GM21717 (cell line): ENCODE measurements at regions not wholly inside any gene's neighbourhood (a gene's known extent, or its start where the extent isn't known, plus 50 kb on each side); places are given as distances from the start of the nearest gene placed in this dataset.
"Not testable (repeated sequence)": the region's sequence is repeated elsewhere in the genome, so short reads cannot be mapped to it uniquely, and the experiment has no call there.

Experiments used
- ATAC-seq: cut with Tn5 transposase; IDR thresholded peaks from one replicate; pipeline ENCODE4 v1.9.1; 2021; ENCODE audit warnings: mild to moderate bottlenecking, moderate library complexity; ENCODE audit not compliant: unreplicated experiment

DNA sequence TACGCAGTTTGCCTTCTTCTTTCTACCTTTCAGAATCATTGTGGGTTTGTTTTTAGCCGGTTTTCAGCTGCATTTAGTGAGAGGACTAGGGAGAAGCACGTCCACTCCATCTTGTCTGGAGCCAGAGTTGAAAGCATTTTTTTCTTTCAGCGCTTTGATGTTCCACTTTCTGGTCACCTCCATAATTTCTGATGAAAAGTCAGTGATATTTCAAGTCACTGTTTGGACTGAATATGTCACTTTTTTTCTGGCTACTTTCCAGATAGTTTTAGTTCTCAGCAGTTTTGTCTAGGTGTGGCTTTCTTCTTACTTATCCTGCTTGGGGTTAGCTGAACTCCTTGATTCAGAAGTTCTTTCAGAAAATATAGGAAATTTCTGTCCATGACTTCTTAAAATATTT, 123.9 kb upstream of the IER5L start:
- no peak for ATAC-seq

DNA sequence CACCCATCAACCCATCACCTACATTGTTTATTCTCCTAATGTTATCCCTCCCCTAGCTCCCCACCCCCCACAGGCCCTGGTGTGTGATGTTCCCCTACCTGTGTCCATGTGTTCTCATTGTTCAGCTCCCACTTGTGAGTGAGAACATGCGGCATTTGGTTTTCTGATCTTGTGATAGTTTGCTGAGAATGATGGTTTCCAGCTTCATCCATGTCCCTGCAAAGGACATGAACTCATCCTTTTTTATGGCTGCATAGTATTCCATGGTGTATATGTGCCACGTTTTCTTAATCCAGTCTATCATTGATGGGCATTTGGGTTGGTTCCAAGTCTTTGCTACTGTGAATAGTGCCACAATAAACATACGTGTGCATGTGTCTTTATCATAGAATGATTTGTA, 118.1 kb upstream of the IER5L start:
- ATAC-seq = not testable (repeated sequence)

DNA sequence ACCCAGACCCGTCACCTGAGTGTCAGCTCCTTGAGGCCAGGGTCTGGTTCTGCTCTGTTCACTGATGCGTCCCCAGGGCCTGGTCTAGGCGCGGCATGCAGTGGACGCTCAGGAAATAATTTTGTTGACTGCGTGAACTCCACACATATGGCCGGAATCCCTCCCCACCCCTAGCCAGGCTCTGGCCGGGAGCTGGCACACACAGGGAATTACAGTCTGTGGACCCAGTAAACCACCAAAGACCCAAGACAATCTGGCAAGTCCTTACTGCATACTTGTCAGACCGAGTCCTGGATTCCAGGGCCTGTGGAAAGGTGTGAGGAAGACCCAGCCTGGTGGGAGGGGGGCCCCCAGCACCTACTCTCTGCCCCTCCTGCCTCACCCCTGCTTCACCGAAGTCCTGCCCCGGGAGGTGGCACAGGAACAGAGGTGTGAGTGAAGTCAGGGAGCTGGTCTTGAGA, 113.0 kb upstream of the IER5L start:
- ATAC-seq = no peak

DNA sequence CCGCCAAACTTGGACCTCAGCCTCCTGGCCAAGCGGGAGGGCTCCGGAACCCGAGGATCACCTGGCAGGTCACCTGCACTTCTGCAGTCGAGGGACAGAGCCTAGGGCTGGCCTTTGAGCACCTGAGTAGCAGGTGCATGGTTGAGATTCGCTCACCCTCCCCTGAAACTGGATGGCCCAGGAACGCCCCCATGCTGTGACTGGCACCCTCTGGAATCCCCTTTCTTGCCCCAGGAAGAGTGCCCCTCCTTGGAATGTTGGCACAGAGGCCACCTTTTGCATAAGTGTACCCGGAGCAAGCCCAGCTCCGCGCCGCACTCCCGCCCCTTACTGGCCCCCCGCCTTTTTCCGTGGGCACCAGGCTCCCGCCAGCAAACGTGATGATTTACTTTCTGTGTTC, 112.5 kb upstream of the IER5L start:
- no peak for ATAC-seq

DNA sequence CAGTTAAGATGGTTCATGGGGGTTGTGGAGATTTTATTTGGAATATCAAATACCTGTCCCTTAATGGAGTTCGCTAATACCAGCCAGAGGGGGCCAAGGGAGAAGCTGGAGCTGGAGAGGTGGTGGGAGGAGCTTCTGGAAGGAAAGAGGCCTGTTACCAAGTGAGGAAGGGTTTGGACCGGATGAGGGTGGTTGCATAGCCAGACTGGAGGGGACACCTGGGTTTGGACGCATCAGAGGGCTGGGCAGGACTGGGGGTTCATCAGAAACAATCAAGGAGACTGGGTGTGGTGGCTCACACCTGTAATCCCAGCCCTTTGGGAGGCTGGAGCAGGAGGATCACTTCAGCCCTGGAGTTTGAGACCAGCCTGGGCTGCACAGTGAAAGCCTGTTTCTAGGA, 111.8 kb upstream of the IER5L start:
- no peak for ATAC-seq

DNA sequence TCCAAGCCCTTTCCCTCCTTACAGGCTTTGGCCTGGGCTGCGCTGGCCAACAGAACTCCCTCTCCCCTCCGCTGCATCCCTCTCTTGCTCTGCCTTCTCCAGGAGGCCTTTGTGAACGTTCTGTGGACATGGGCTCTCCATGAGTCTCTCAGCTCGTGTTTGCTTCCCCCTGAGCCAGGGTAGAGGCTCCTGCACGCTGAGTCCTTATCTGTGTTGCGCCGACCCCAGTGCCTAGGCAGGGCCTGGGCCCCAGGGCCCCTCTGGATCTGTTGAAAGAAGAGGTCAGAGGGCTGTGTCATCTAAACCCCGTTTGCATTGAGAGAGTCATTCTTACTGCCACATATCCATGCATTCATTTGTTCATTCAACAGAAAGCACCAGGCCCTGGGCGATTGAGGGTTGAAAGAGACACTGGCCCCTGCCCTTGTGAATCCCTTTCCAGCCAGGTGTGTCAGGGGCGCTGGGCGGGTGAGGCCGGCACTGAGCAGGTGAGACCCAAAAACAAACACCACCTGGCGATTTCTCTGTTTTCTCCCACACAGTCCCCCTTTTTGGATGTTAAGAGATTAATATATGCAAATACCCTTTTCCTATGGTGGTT, 111.2 kb upstream of the IER5L start:
- ATAC-seq = no peak

DNA sequence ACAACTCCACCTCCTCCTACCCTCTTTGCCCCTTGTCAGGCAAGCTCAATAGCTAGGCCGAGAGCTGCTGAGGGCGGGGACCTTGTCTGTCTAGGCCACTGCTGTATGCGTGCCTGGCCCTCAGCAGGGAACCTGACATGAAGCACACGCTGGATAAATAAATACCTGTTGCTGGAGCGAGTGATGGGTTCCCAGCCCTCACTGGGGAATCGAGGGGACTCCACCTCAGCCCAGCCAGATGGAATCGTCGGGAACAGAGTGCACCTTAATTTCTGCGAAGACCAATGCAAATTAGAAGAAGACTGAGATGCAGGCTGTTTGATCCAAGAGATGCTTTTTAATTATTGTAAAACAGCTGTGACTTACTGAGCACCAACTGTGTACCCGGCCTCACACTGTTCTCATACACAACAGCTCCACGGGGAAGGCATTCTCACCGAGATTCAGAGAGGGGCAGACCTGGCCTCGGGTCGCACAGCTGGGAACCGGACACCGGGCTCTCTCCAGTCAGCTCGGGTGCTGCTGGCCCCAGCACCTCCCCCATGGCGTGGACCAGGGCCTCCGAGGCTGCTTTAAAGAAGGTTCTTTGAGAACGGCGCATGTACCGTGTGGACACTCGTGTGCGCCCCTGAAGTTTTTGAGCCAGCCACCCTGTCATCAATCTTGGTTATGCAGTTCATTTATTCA, 109.7 kb upstream of the IER5L start:
- ATAC-seq = no peak

DNA sequence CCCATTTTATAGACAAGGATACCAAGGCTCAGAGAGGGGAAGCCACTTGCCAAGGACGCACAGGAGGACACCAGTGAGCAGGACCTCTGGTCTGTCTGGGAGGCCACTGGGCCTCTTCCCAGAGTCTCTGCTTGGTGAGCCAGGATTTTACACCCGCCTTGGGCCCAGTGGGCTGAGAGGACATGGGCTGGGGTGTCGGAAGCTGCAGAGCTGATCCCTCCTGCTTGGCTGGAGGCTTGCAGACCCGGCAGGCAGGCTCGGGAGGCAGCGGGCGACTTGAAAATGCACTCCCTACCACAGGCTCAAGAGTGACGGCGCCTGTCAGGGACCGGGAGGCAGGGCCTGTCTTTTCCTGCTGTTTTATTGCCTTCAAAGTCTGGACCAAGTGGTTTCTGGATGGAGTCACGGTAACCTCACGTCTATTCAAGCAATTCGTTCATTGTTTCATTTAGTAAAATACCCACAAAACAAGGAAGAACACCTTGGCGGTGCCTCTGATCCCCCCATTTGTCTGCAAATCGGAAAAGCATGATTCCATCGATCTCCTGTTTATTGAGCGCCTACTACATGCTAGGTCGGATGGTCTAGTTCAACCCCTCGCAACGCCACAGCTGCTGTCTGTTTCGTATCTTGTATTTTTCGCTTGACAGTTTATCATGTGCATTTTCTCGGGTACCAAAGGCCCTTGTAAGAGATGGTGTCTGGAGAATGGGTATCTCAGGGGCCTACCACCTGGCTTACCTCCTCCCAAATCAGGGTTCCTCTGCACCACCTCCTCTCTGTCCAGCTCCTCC, 108.1 kb upstream of the IER5L start:
- no peak for ATAC-seq

DNA sequence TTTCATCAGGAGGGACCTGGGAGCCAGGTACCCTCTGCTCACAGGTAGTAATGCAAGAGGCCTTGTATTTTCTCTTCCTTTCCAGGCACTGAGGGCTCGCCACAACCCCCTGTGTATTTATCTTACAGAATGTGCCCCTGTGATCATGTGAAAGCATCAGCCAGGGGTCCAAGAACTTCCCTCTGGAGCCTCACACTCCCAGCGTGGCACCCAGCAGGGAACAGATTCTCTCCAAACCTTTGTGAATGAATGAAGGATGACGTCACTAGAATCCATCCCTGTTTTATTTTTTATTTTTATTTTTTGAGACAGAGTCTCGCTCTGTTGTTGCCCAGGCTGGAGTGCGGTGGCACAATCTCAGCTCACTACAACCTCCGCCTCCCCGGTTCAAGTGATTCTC, 107.3 kb upstream of the IER5L start:
- no peak for ATAC-seq

DNA sequence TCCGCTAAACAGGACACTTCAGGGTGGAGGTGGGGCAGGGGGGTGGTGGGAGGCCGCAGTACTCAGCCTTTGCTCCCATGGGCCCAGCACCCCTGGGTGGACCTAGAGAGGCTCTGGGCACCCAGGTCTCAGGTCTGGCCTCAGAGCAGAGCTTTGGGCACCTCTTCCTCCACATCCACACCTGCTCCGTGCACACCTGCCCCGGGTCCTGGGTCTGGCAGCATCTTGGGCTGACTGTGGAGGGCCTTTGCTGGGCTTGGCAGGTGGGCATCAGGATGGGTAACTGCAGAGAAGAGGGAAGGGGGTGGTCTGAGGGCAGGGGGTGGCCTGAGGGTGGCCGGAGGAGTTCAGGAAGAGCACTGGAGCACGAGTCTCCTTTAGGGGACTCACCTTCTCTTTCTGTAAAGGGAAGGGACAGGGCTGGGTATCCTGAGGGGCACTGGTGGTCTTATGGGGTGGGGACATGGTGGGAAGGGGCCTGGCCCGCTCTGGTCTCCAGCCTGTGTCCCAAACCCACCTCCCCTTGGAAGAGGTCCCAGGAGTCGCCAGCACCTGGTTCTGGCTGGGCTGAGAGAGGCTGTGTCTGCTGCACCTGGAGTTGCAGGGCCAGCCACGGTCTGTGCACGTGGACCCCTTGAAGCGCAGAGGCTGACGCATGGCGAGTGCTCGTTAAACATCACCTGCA, 106.7 kb upstream of the IER5L start:
- no peak for ATAC-seq

DNA sequence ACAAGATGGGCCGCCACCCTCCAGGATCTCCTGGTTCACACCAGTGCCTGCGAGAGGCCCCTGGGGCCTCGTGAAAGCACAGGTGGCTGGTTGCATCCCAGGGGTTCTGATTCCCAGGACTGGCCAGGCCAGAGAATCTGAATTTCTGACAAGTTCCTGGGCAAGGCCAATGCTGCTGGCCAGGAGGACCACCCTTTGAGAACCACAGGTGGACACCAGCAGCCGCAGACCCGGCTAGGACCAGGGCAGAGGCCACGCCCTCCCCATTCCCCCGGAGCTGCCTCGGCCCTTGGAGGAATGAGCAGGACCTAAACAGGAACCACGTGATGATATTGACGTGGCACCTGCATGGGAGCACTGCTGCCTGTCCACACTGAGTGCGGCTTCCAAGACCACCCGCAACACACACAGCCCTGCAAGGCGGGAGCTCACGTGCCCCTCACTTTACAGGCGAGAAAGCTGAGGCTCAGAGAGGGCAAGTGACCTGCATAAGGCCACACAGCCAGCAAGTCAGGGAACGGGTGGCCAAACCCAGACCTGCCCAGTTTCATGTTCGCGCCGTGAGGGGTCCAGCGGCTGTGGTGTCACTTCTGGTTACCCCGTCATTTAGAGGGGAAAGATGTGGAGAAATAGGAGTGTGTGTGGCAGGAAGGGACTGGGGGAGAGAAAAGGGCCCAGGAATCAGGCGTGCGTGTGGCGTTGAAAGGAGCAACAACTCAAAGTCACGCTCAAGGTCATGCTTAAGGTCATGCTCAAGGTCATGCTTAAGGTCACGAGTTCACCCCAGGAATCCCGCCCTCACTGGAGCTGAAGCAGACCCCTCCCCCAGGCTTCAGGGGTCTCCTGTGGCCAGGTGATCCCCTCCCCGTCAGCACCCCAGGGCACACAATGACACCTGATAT, 105.9 kb upstream of the IER5L start:
- ATAC-seq = no peak

DNA sequence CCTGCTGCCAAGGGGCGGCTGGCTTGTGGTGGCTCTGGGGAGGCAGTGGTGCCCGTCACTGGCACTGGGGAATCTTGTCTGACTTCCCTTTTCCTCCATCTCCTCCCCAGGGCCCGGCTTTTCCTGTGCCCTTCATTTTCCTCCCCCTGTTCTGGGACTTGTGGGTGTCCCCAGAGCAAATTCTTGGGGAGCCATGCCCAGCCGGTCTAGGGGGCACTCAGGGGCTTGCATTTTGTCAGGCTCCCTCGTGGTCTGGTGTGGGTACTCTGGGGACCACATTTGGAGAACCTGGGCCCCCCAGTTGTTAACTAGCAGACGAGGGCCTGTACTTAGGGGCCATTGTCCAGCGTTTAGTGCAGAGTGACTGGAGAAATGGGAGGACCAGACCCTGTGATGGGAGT, 105.2 kb upstream of the IER5L start:
- no peak for ATAC-seq

DNA sequence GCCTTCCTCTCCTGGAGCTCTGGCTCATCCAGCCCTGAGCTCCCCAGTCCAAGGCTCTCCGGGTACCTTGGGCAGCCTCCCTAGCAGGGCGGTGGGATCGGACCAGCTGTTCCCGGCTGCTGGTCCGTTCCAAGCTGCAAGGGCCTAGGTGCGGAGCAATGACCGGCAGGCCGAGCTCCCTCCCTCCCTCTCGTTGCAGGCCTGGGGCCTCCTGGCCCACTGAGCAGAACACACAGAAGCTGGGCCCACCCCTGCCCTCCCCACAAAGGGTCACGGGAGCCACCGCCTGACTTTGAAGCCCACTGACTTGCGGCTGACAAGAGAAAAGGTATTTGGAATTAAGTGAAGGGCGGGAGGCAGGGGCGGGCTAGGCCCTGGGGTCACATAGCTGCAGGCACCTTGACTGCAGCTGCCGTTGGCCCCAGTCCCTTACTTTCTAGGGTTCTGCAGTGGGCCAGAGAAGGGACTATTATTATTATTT, 104.7 kb upstream of the IER5L start:
- no peak for ATAC-seq

DNA sequence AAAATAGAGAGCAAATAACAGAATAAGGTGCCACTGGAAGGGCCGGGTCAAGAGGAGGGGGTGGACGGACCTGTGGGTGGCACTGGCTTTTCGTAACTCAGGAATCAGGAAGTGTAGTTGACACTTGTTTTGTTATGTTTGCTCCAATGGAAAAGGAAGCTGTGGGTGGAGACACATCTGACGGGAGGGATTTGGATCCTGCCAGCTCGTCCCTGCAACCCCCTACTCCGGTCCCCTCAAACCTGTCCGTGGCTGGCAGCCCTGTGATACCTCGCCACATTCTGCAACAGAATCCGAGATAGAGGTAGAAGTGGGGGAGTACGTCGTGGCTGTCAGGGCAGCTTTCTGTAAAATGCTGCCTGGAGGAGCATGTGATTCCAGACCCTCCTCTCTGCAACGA, 104.2 kb upstream of the IER5L start:
- ATAC-seq = no peak

DNA sequence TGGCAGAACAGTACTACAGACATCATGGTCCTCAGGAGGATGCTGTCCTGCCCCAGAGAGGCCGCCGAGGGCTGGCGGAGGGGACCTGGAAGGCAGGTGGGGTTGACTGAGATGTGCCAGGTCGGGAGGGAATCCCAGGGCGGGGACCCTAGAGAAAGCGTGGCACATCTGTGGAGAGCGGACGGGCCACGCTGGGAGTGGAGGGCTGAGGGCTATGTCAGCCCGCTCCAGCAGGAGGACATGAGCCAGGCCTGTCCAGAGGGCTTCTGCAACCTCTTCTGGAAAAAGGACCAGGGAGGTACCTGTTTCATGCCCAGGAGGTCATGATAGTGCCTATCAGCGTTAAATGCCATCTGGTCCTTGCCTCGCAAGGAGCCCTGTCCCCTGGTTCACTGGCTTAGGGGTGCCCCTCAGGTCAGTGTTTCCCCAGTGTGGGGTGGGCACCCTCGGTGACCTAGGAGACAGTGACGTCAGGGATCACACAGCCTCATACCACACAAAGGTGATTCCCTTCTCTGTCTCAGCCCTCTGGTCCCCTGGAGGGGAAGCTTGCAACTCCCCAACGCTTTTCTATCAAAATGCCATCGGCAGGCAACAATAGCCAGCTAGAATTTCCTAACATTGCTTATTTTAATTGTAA, 103.6 kb upstream of the IER5L start:
- no peak for ATAC-seq

DNA sequence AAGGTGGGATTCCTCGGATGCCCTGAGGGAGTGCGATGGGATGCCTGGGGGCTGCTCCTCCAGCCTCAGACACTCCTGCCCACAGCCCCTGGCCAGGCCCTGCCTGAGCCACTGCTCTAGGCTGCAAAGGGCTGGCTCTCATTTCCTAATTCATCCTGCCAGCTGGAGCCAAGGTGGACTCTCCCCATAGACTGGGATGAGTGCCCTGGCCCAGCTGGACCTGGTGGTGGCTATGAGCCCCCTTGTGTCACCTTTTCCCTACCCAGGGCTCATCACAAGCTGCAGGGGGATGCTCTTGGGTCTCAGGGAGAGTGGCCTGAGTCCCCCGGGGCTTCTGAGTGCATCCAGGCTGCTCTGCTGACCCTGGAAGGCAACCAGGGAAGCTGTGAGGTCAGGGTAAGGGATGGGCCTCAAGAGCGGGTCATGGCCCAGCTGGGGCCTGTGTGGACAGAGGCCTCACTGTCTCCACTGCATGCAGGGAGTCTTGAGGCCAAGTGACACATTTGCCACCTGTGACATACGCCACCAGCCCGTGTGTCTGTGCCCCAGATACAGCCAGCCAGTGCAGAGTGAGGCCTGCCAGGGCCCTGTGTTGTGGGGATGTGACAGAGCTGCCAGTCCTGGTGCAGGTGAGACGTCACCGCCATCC, 102.7 kb upstream of the IER5L start:
- no peak for ATAC-seq

DNA sequence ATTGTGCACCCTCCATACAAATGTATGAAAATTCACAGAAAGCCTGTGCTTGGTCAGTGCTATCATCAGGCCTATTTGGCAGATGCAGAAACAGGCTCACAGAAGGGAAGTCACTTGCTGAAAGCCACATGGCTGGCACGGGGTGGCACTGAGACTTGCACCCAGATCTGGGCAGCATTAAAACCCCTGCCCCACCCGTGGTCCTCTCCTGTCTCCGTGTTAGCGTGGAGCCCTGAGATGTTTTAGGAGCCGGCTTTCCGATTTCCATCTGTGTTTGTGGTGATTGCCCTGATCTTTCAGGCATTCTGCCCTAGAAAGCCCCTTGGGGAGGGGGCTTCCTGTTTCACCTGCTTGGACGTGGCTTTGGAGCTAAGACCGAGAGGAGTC, 102.2 kb upstream of the IER5L start:
- no peak for ATAC-seq

DNA sequence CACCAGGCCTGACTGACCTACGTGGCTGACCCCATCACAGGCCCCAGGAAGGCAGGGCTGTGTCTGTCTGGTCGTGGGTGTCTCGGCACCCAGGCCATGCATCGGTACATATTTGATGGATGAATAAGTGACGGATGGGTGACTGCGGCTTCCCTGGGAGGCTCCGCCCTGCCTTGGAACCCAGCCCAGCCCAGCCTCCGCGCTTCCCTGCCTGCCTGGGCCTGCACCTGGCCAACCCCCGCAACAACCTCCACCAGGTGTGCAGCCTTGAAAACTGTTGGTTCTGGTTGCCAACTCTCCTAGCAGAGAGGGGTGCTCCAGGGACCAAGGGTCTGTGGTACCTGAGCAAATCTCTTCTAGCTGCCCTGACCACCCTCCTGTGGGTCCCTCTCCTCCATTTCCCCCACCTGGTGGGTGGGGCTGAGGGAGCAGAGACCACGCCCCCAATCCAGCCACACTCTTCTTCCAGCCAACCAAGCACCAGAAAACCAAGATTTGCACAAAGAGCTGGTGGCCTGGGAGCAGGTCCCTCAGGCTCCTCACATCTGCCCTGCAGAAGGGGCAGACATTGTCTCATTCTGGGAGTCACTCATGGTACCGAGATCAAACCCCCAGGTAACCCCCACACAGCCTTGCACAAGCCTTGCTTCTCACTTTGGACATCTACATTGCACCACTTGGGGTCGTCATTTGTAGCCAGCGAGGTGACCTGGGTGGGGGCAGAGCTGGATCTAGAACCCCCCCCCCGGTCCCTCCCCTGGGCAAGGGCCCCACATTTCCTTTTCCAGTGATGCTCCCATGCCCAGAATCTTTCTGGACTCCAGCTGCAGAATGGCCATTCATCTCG, 100.6 kb upstream of the IER5L start:
- ATAC-seq = no peak
